Muscle of arm (tissue), 1 donor: ENCODE measurements at regions not wholly inside any gene's neighbourhood (a gene's known extent, or its start where the extent isn't known, plus 50 kb on each side); places are given as distances from the start of the nearest gene placed in this dataset.

ENCODE experiments used
- DNase-seq: peaks from one replicate; pipeline ENCODE4 v3.0.0-alpha.2; 2013

DNA sequence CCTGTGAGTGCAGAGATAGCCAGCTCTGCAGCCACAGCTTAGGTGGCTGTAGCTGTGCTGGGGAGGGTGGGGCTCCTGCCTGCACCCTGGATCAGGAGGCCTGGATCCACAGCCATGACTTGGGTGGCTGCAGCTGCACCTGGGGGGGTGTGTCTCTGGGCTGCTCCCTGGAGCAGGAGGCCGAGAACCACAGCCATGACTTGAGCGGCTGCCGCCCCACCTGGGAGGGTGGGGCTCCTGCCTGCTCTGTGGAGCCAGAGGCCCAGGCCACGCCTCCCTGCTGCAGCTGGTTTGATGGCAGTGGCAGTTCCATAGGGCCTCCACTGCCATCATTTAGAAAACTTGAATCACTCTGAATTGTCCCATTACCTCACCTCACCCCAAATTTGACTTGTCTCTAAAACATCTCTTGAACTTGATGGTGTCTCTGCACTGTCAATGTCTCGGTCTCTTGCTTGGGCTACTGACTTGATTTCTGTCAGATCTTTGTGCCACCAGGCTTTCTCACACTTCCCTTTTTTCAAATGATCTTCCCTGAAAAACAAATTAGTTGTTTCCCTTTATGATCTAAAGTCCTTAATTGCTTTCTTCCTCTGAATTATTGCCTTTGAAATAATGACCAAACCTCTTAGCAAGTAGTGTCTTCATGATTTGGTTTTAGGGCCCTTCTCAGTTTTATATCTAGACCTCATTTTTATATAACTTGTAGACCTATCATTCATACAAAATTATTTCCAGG, 313.2 kb upstream of the MME start:
- DNase-seq, result no peak

DNA sequence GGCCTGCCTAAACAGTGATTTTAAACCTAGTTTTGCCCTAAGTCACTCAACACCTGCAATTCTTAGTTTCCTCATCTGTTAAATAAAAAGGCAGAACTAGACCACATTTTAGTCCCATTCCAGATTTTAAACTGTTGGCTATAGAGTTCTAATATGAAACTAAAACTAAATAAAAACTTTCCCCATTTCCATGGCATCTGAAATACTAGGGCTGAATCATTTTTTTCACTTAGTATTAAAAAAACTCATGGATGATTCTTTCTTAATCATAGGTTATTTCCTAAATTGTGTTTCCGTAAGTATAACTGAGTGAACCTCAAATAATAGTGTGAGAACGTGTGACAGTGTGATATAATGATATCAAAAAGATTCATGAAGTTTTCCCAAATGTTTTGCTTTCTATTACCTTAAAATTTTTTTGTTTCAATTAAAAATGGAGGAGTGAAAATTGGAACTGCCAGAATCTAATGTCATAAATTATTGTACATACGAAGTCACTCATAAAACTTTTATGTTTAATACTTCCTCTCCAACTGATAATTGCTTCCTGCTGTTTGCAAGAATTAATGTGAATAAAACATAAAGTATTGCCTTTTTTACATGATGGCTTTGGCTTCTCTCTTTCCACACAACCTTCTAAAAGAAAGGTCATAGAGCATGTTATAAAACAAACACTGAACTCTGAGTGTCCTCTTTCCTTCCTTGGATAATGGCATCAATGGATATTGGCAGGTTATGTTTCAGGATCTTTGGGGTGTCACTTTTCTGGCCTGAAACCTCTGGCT, 315.1 kb upstream of the MME start:
- DNase-seq, result no peak

DNA sequence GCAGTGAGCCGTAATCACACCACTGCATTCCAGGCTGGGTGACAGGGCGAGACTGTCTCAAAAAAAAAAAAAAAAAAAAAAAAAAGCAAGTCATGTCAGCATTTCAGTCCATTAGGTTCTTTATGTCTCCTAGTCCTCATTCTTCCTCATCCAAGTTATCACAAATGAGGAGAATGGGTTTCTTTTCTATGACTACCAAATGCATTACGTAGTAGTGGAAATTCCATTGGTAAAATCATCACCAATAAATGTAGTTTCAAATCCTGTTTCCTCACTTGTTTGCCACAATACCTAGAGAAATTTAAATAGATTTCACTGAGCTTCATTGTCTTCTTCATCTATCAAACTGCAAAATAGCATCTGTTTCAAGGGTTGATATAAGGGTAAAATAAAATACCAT, 317.6 kb upstream of the MME start:
- no peak for DNase-seq

DNA sequence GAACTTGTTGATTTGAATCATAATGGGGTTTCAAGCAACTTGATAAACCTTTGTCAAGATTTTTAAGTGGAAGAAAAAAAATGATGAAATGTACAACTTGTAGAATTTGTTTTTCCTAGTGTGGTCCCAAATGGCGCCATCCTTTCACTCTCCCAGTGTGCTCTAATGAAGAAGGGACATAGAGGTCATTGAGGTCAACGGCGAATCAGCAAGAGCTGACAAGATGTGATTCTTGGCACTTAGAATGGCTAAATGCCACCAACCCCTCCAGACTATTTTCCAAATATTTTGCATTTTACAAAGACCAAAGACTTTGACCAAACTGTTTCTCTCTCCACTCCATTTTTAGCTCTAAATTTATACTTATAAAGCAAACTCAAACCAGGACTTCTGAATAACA, 320.2 kb upstream of the MME start:
- no peak for DNase-seq

DNA sequence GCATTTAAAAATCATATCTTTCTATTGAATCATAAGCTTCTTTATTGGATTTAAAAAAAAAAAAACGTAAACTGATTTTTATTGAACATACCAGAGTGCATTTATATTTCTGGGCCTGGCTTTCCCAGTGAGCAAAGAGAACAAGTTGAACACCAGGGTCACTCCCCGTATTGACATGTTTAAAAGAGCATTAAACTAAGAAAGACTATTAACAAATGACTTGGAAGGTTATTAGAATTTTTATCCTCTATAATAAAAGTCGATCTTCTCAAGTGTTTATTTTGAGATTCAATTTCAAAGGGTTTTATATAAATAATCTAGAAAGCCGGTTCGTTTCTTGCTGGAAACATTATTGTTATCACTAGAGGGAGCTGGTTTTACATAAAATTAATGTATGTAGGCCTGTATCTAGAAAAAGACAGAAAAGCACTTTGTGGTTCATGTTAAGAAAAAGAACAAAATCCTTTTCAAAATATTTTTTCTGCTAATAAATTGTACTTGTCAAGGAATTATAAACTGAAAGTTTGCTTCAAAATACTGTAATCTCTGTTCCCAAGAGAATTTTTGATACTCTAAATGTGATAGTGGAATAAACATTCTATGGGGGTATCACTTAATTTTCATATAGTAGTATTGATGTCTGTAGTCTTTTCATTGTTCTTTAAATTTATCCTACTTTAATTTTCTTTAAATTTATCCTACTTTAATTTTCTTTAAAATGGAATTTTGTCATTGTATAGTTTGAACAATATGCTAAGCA, 321.8 kb upstream of the MME start:
- peak; percentile 19 for DNase-seq

DNA sequence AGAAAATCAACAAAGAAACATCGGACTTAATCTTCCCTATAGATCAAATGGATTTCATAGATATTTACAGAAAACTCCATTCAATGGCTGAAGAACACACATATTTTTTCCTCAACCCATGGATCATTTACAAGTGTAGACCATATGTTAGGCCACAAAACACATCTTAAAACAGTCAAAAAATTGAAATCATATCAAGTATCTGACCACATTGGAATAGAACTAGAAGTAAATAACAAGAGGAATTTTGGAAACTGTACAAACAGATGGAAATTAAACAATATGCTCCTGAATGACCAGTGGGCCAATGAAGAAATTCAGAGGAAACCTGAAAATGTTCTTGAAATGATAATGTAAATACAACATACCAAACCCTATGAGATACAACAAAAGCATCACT, 323.1 kb upstream of the GPR149 start:
- no peak for DNase-seq

DNA sequence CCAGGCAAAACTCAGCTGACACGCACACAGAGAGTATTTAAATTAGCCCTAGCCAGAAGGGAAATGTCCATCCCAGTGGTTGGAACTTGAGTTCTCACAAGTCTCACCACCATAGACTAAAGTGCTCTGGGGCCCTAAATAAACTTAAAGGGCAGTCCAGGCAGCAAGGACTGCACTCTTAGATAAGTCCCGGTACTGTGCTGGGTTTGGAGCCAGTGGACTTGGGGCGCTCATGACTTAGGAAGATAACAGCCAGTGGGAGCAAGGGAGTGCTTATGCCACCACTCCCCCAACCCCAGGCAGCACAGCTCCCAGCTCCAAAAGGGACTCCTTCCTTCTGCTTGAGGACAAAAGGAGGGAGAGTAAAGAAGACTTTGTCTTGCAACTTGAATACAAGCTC, 319.5 kb upstream of the GPR149 start:
- DNase-seq, result no peak

DNA sequence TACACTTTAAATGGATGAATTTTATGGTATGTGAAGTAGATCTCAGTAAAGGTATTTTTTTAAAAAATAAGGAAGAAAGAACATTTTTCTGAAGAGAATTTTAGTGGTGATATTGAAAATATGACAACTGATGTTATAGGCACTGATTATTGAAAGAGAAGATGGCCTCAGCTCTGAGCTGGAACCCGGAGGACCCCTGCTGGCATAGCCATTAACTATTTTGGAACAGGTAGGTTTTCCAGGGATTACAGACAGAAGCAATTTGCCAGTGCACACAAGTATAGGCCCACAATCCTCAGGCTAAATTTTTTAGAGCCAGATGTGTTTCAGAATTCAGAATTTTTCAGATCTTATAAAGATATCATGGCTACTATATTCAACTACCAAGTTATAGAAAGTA, 315.9 kb upstream of the GPR149 start:
- DNase-seq, result no peak

DNA sequence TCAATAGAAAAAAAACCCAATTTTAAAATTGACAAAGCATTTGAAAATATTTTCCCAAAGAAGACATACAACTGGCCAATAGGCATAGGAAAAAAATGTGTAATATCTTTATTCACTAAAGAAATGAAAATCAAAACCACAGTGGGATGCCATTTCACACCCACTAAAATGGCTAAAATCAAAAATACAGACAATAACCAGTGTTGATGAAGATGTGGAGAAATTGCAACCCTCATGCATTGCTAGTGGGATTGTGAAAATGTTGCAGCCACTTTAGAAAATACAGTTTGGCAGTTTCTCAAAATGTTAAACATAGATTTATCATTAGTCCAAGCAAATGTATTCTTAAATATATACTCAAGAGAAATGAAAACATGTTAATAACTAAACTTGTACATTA, 315.1 kb upstream of the GPR149 start:
- no peak for DNase-seq

DNA sequence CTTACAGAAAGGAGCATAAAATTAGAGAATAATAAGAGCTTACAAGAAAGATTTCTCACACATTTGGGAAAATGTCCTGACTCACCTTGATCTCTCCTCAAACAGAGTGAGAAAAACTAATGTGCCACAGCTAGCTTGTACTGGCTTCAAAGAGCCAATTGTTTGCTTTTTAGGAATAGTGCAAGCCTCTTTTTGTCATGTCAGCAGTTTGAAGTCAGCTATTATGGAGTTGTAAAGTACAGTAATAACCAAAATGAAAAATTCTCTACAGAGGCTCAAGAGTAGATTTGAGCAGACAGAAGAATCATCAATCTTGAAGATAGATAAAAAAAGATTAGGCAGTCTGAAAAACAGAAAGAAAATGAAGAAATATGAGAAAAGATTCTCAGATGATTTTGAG, 313.4 kb upstream of the GPR149 start:
- no peak for DNase-seq

DNA sequence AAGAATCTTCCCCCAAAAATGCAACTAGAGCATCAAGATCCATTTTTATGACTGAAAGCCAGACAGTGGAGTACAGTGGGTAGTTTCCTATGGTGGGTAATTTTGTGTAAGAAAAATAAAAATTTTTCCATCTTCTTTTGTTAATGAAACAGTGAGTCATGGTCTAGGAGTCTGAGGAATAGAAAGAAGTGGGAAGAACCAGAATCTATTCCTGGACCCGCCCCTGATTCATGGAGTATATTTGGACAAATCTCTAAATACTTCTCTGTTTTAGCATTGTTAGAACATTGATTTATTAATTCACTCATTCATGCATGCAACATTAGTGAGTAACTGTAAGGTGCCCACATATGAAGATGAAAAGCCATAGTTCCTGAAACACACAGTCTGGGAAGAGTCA, 304.5 kb upstream of the GPR149 start:
- DNase-seq, result no peak

DNA sequence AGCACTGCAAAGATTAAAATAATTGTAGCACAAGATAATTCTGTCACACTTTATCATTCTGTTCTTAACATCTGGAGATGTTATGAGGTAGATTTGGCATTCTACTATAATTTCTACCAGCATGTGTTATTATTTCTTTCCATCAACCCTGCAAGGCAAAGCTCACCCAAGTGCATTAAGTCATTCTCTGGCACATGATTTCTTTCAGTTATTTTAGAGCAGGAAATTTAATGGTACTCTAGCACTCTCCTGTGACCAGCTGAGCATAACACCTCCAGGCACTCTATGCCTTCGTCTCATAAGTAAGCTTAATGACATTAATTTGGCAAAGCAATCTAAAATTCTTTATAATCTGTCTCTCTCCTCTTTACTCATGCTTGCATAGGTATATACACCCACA, 300.2 kb upstream of the GPR149 start:
- DNase-seq, result peak; percentile 68

DNA sequence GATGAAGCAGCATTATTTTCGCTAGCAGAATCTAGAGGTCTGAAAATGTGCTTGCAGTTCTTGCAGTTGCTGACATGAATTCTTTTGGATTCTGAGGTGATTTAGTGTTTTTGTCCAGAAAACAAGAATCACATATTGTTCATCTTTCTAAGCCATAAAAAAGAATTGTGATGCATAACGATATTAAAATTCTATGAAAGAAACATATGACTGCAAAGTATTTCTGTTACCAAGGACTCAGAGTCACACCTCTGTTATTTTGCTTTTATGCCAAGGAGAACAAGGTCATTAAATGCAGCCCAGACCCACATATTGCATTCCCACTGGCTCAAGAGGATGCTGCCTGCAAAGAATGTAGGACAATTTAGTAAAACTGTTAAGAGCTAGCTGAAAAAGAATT, 299.8 kb upstream of the GPR149 start:
- peak; percentile 60 for DNase-seq

DNA sequence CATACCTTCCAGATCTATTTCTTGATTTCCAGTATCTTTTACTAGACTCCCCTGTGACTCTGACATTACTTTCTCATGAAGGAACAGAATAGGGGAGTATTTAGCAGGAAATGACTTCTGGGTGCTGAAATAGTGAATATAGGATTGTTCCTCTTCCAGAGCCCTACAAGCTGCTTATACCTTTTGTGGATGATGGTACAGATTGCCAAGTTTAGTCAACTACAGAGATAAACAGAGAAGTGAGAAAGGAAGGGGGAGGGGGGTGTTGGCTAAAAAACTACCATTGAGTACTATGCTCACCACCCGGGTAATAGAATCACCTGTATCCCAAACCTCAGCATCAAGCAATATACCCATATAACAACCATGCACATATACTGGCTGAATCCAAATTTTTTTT, 298.3 kb upstream of the GPR149 start:
- DNase-seq, result no peak

DNA sequence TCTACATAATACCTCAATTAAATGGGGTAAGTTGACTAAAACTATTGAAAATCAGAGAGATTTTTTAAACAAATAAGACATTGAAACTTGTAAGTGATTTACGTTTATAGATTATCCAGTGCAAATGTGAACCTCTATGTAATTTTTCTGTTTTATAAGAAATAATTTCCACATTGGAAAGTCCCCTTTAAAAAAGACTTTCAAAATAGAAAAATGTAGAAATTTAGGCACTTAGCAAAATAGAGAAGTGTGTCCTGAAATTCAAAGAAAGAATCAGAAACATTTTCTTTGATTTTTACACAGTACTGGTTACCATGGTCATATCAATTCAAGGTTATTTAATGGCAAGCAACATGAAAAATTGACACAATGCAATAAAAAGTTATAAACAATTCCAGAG, 290.9 kb upstream of the GPR149 start:
- no peak for DNase-seq

DNA sequence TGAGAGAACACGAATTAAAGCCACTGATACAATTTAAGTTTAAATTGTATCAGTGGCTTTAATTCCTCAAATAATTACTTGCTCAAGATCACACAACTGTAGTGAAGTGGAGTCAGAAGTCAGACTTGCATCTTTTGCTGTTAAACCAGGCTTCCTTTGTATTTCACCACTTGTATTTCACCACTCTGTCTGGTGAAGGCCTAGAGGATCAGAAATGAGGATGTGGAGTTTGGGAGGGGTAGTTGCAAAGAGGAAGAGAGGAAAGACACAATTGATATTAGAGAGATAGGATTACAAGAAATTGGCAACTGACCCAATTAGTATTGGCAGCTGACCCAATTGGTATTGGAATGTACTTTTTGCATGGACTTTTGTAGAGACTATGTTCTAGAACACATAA, 288.1 kb upstream of the GPR149 start:
- no peak for DNase-seq

DNA sequence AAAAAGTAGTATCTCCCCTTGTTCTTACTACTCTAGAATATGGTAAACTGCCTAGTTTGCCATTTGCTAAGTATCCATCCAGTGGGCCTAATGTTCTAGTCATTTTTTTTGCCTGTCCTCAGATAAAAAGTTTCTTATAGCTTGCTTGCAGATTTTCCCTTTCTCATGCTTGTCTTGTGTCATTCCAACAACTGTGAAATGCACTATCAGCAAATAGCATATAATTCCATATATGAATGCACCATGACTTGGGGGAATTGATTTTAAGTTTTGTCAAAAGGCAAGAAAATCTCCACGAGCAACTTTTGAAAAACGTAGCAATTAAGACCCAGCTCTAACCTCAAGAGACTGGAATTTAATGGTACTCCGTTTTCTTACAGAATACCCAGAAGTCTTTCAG, 286.2 kb upstream of the GPR149 start:
- no peak for DNase-seq

DNA sequence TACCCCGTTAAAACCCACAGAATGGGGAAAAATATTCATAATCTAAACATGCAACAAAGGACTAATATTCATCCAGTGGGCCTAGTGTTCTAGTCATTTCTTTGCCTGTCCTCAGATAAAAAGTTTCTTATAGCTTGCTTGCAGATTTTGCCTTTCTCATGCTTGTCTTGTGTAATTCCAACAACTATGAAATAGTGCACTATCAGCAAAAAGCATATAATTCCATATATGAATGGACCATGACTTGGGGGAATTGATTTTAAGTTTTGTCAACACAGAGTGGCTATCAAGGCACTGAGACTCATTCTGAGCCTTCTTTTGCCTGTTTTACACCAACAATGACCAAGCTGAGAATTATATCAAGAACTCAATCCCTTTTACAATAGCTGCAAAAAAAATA, 278.6 kb upstream of the GPR149 start:
- DNase-seq, result no peak

DNA sequence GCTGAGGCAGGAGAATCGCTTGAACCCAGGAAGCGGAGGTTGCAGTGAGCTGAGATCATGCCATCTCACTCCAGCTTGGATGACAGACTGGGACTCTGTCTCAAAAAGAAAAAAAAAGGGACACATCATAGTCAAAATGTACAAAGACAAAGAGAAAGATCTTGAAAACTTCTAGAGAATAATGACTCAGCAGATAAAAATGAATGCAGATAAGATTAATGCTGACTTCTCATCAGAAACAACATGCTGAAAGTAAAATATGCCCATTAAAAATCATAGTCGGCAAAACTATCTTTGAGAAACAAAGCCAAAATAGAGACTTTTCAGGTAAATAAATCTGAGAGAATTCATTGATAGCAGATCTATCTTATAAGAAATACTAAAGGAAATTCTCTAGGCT, 271.1 kb upstream of the GPR149 start:
- DNase-seq, result no peak

DNA sequence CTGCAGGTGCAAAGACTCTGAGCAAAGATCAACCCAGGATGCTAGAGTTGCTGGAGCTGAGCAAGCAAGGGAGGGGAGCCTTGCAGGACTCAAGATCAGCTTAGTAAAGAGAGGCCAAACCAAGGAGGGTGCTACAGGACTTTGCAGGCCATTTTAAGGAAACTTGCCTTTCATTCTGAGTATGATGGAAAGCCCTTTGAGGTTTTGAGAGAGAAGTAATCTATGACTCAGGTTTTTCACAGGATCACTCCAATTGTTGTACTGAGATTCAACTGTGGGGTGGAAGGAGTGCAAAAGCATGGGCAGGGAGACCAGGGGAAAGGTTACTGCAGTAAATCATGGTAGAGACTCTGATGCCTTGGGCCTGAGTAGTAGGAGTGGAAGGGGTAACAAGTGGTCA, 260.4 kb upstream of the GPR149 start:
- no peak for DNase-seq

DNA sequence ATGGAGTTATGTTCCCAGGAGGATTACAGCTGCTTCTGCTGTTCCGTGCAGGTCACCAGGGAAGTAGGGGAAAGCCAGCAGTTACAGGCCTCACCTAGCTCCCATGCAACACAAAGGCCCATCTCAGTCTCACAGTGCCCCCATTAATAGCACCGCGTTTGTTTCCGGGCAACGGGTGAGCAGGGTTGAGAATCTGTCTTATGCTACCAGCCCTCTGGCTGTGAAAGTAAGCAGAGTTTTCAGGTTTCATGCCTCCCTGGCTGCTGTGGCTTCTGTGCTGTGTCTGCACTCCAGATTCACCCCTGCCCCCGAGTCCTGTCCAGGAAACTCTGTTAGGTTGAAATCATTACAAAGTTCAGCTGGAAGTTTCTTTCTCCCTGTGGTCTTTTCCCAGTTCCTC, 254.4 kb upstream of the GPR149 start:
- no peak for DNase-seq

DNA sequence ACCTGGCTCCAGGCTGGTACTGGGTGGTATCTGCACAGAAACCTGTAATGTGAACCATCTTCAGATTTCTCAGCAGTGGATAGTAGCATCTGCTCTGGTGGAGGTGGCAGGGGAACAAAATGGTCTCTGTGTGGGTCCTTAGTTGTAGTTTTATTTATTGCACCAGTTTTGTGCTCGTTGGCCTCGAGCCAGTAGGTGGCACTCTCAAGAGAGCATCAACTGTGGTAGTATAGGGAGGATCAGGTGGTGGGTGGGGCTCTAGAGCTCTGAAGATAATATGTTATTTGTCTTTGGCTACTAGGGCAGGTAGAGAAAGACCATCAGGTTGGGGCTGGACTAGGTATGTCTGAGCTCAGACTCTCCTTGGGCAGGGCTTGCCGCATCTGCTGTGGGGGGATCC, 254.0 kb upstream of the GPR149 start:
- no peak for DNase-seq

DNA sequence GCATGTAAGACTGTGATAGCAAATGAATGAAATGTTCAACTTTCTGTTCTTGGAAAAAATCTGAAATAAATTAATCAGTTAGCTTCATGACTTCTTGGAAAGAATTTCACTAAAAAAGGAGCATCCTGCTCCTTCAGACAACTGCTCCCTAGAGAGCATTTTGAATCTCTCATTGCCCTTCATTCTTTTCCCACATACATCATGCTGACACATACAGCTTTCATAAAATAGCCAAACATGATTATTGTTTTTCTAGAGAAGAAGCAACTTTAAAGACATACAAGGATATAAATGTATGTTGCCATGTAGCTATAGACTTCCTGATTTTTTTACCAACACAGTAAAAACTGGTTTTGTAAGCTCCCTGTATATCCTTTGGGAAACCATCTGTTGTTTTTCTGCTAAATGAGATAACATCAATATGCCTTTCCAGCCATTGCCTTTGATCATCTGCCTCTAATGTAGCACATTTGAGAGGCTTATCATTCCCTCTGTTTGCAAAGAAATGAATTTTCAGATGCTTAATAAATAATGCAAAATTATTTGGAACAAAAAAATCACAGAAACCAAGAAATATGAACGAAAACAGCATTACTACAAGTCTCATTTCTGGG, 248.2 kb upstream of the GPR149 start:
- peak; percentile 52 for DNase-seq
